ENCODE measurements at regions not wholly inside any gene's neighbourhood (a gene's known extent, or its start where the extent isn't known, plus 50 kb on each side); places are given as distances from the start of the nearest gene placed in this dataset.
"Not testable (repeated sequence)": the region's sequence is repeated elsewhere in the genome, so short reads cannot be mapped to it uniquely, and the experiment has no call there.

GRCh38 chr6:28626386-28626785, 100.7 kb downstream of the GPX5 start:
- not testable (repeated sequence) for DNase-seq

GRCh38 chr6:28632326-28632851, 106.7 kb downstream of the GPX5 start:
- no peak for DNase-seq

GRCh38 chr6:28633445-28634215, 107.9 kb downstream of the GPX5 start:
- DNase-seq = no peak

- DNase-seq = no peak
Observed at GRCh38 chr6:28634411-28634760, 108.7 kb downstream of the GPX5 start.

- DNase-seq = no peak
Observed at GRCh38 chr6:28634761-28635546, 109.3 kb downstream of the GPX5 start.

- no peak for DNase-seq
Observed at GRCh38 chr6:28635547-28636158, 110.0 kb downstream of the GPX5 start.

- DNase-seq = no peak
Observed at GRCh38 chr6:28638787-28639430, 113.2 kb downstream of the GPX5 start.

- DNase-seq = not testable (repeated sequence)
Observed at GRCh38 chr6:28639445-28640290, 114.0 kb downstream of the GPX5 start.

GRCh38 chr6:28643017-28643740, 117.5 kb downstream of the GPX5 start:
- DNase-seq = peak; percentile 2

- no peak for DNase-seq
Observed at GRCh38 chr6:28646650-28647049, 121.0 kb downstream of the GPX5 start.

- DNase-seq = peak; percentile 75
Observed at GRCh38 chr6:28648035-28648877, 122.6 kb downstream of the GPX5 start.

GRCh38 chr6:28648878-28649375, 123.2 kb downstream of the GPX5 start:
- no peak for DNase-seq

- DNase-seq = no peak
Observed at GRCh38 chr6:28651161-28651560, 125.5 kb downstream of the GPX5 start.

- no peak for DNase-seq
Observed at GRCh38 chr6:28653876-28654275, 128.2 kb downstream of the GPX5 start.

GRCh38 chr6:28655164-28655563, 129.5 kb downstream of the GPX5 start:
- no peak for DNase-seq

GRCh38 chr6:28656715-28657114, 131.0 kb downstream of the GPX5 start:
- no peak for DNase-seq

GRCh38 chr6:28657381-28657768, 131.7 kb downstream of the GPX5 start:
- no peak for DNase-seq

- DNase-seq = peak; percentile 40
Observed at GRCh38 chr6:28657769-28658465, 132.2 kb downstream of the GPX5 start.

- no peak for DNase-seq
Observed at GRCh38 chr6:28658475-28659249, 133.0 kb downstream of the GPX5 start.
